ENCODE measurements at regions not wholly inside any gene's neighbourhood (a gene's known extent, or its start where the extent isn't known, plus 50 kb on each side); places are given as distances from the start of the nearest gene placed in this dataset.

GRCh38 chr15:38682363-38682762, 117.7 kb upstream of the RASGRP1 start:
- TF ChIP-seq CTCF (IDR thresholded peaks at IDR 0.05; ENCODE audit: low read depth, low read length) = no peak
- H3K4me3 ChIP-seq (replicated peaks in 1 of 2; ENCODE audit: low read depth in 2 of 2, low read length in 2 of 2) = no peak overlapping the region
- DNase-seq (ENCODE audit: low read depth in 2 of 2) = no peak

- DNase-seq (ENCODE audit: low read depth in 2 of 2) = no peak
- no peak for TF ChIP-seq CTCF (IDR thresholded peaks at IDR 0.05; ENCODE audit: low read depth, low read length)
- H3K4me3 ChIP-seq (replicated peaks in 1 of 2; ENCODE audit: low read depth in 2 of 2, low read length in 2 of 2) = no peak overlapping the region
Measured at GRCh38 chr15:38682861-38683260, 118.2 kb upstream of the RASGRP1 start.

GRCh38 chr15:38683382-38684242, 119.0 kb upstream of the RASGRP1 start:
- H3K4me3 ChIP-seq (replicated peaks in 1 of 2; ENCODE audit: low read depth in 2 of 2, low read length in 2 of 2) = no peak overlapping the region
- peak; percentile 81 for TF ChIP-seq CTCF (IDR thresholded peaks at IDR 0.05; ENCODE audit: low read depth, low read length)
- DNase-seq (ENCODE audit: low read depth in 2 of 2) = peak; percentile 65 to 69

GRCh38 chr15:38684440-38685010, 119.9 kb upstream of the RASGRP1 start:
- TF ChIP-seq CTCF (IDR thresholded peaks at IDR 0.05; ENCODE audit: low read depth, low read length) = no peak
- no peak overlapping the region for H3K4me3 ChIP-seq (replicated peaks in 1 of 2; ENCODE audit: low read depth in 2 of 2, low read length in 2 of 2)
- no peak for DNase-seq (ENCODE audit: low read depth in 2 of 2)

- no peak overlapping the region for H3K4me3 ChIP-seq (replicated peaks in 1 of 2; ENCODE audit: low read depth in 2 of 2, low read length in 2 of 2)
- no peak for TF ChIP-seq CTCF (IDR thresholded peaks at IDR 0.05; ENCODE audit: low read depth, low read length)
- no peak for DNase-seq (ENCODE audit: low read depth in 2 of 2)
Measured at GRCh38 chr15:38685686-38686339, 121.2 kb upstream of the RASGRP1 start.

GRCh38 chr15:38687340-38687739, 122.7 kb upstream of the RASGRP1 start:
- TF ChIP-seq CTCF (IDR thresholded peaks at IDR 0.05; ENCODE audit: low read depth, low read length) = no peak
- DNase-seq (ENCODE audit: low read depth in 2 of 2) = peak; percentile 18 to 20
- no peak overlapping the region for H3K4me3 ChIP-seq (replicated peaks in 1 of 2; ENCODE audit: low read depth in 2 of 2, low read length in 2 of 2)

Data from cardiac fibroblast (primary cell).